PFSK-1 (cell line): ENCODE measurements at regions not wholly inside any gene's neighbourhood (a gene's known extent, or its start where the extent isn't known, plus 50 kb on each side); places are given as distances from the start of the nearest gene placed in this dataset.

Experiments
- FOXP2 ChIP-seq: optimal IDR thresholded peaks from 2 replicates; pipeline ENCODE3; 2011; ENCODE audit warnings: borderline replicate concordance, control low read depth, inconsistent platforms; ENCODE audit not compliant: insufficient read depth; ENCODE audit errors: extremely low read length, extremely low read depth
- POLR2AphosphoS5 ChIP-seq: IDR thresholded peaks from 2 replicates; pipeline ENCODE4 v1.6.1; 2012; ENCODE audit warnings: low read depth, mild to moderate bottlenecking, control low read depth, low read length, moderate library complexity
- SIN3A ChIP-seq: IDR thresholded peaks from 2 replicates; pipeline ENCODE4 v1.6.1; 2012; ENCODE audit warnings: mild to moderate bottlenecking, low read length, moderate library complexity, borderline replicate concordance; ENCODE audit not compliant: insufficient read depth
- TAF1 ChIP-seq: IDR thresholded peaks from 2 replicates; pipeline ENCODE4 v1.6.1; 2012; ENCODE audit warnings: low read length, control low read depth, borderline replicate concordance; ENCODE audit not compliant: insufficient read depth
- TF ChIP-seq, protein P1 (sequence below), 2 experiments: IDR thresholded peaks; 2 replicates each; pipeline versions ENCODE4 v1.6.1 to v1.8.0; 2011 to 2012; ENCODE audit warnings: low read depth in 2 of 2, low read length in 2 of 2, control low read depth in 1 of 2, inconsistent platforms in 1 of 2, mild to moderate bottlenecking in 1 of 2, moderate library complexity in 1 of 2; ENCODE audit not compliant: insufficient read depth in 1 of 2

DNA sequence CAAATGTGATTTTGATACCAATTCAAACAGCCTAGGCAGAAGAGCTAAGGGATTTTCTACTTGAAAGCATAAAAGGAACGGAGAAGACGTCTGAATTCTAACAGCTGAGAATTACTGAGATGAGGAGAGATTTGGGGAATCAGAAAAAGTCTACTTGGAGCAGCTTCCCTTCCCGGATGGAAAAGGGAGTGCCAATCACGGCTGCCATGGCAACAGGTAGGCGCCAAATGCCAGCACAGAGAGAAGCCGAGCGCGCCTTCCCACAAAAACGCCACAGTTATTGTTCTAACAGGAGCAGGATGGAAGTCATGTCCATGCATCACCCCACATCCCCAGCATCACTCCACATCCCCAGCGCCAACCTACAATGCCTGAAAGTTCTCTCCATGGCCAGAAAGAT is 63.5 kb upstream of the PRR20G start:
- TF ChIP-seq, protein P1, sequence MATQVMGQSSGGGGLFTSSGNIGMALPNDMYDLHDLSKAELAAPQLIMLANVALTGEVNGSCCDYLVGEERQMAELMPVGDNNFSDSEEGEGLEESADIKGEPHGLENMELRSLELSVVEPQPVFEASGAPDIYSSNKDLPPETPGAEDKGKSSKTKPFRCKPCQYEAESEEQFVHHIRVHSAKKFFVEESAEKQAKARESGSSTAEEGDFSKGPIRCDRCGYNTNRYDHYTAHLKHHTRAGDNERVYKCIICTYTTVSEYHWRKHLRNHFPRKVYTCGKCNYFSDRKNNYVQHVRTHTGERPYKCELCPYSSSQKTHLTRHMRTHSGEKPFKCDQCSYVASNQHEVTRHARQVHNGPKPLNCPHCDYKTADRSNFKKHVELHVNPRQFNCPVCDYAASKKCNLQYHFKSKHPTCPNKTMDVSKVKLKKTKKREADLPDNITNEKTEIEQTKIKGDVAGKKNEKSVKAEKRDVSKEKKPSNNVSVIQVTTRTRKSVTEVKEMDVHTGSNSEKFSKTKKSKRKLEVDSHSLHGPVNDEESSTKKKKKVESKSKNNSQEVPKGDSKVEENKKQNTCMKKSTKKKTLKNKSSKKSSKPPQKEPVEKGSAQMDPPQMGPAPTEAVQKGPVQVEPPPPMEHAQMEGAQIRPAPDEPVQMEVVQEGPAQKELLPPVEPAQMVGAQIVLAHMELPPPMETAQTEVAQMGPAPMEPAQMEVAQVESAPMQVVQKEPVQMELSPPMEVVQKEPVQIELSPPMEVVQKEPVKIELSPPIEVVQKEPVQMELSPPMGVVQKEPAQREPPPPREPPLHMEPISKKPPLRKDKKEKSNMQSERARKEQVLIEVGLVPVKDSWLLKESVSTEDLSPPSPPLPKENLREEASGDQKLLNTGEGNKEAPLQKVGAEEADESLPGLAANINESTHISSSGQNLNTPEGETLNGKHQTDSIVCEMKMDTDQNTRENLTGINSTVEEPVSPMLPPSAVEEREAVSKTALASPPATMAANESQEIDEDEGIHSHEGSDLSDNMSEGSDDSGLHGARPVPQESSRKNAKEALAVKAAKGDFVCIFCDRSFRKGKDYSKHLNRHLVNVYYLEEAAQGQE (IDR thresholded peaks at IDR 0.05; ENCODE audit: insufficient read depth in 1 of 2, low read depth in 2 of 2, low read length in 2 of 2), result no peak
- TF ChIP-seq POLR2AphosphoS5 (no peak), SIN3A (no peak), FOXP2 (no peak), TAF1 (no peak)

DNA sequence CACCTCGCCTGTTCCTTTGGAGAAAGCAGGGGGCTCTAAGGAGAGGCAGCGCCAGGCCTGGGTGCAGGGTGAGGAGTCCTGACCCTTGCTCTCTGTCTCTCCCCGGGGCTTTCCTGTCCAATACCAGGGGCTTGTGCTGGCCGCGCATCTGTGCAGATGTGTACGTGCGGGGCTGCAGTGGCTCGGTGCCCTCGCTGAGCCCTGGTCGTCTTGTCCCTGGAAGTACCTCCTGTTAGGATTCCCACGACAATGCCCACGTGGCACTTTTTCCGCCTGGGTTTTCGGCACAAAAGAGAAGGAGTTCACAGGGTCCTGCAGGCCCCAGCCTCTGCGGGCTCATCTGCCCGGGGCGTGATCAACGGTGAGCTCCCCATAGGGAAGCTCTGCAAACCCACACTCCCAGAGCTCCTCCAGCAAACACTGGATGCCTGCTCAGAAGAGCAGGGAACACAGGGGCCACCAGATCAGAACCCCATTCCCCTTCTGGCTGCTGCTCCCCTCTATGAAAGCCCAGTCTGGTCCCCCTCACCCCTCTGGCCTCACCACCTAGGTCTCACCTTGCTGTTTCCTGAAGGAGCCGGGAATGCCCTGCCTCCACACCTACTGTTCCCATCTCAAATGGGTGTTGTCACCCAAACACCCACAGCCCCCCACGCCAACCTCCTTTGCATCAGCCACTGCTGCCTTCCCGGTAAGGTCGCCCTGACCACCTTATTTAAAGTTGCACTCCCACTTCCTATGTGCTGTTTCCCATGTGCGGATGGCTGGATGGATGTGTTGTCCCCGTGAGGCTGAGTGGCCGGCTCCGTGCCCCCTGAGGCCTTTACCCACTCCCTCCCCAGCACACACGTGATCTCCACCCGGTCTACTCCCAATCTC is 62.6 kb upstream of the PRR20G start:
- TF ChIP-seq TAF1 (no peak), POLR2AphosphoS5 (no peak), SIN3A (no peak), FOXP2 (no peak)
- TF ChIP-seq, protein P1 (IDR thresholded peaks at IDR 0.05; ENCODE audit: insufficient read depth in 1 of 2, low read depth in 2 of 2, low read length in 2 of 2), result no peak

DNA sequence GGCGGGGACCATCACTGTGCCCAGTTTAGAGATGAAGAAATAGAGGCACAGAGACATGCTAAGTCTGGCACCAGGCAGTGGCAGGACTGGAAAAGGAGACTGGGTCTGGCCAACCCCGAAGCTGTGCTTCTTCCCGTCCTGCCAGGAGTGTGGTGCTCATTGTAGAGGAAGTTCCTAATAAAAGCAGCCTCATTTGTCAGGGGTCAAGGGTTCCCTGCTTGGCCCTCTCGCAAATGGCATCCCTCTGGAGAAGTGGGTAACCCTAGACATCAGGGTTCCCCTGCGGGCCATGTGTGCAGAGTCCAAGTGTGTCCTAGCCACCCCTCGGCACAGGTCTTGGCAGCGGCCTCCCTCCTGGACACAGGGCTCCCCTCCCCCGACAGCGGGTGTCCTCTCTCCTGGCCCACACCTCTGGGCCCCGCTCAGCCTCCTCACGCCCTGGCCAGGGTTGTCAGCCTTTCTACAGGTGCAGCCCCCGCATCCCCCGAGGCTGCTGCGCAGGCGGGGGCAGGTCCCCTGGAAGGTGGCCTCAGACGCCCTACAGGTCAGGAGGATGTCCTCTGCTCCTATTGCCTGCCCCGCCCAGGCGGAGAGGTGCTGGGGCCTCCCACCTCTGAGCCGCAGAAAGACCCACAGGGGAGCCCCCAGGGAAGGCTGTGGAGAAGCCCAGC is 61.8 kb upstream of the PRR20G start:
- TF ChIP-seq, protein P1 (IDR thresholded peaks at IDR 0.05; ENCODE audit: insufficient read depth in 1 of 2, low read depth in 2 of 2, low read length in 2 of 2), result no peak
- no peak for TF ChIP-seq POLR2AphosphoS5
- TF ChIP-seq TAF1, result no peak
- TF ChIP-seq FOXP2, result no peak
- TF ChIP-seq SIN3A, result no peak

DNA sequence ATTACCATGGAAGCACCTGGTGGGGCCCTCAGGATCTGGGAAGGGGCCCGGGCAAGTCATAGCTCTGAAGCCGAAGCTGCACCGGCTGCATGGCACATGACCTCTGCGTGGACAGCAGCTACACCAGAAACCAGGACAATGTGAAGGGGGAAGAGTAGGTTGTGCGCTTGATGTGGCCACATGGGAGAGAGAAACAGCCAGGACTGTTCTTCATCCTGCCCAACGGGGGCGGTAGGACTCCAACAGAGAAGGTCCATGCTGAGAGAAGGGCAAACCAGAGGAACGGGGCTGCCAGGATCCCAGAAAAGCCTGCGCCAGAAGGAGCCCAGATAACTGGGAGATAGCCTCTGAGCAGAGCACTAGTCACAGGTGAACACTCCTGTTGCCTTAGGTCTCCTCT is 54.9 kb upstream of the PRR20G start:
- TF ChIP-seq, protein P1 (IDR thresholded peaks at IDR 0.05; ENCODE audit: insufficient read depth in 1 of 2, low read depth in 2 of 2, low read length in 2 of 2), result no peak
- TF ChIP-seq POLR2AphosphoS5 (no peak), SIN3A (no peak), TAF1 (no peak), FOXP2 (no peak)
